ENCODE measurements at regions not wholly inside any gene's neighbourhood (a gene's known extent, or its start where the extent isn't known, plus 50 kb on each side); places are given as distances from the start of the nearest gene placed in this dataset.

GRCh38 chr6:109291902-109292301 lies 90.4 kb downstream of the CD164 start:
- ChIA-PET POLR2A (ENCODE audit: unreplicated experiment) (no interaction called here), CTCF (no interaction called here)
- Histone ChIP-seq H3K79me2 (ENCODE audit: low read depth) (no peaks in the 10 kb centered on the region), H3K36me3 (ENCODE audit: low read depth) (no peaks in the 10 kb centered on the region), H3K9me2 (ENCODE audit: insufficient read depth) (no peaks in the 10 kb centered on the region), H3K27me3 (ENCODE audit: insufficient read depth, low read depth) (no peaks in the 10 kb centered on the region), H2AFZ (no peak overlapping the region), H3K4me3 (no peak overlapping the region), H4K20me1 (ENCODE audit: insufficient read depth) (no peaks in the 10 kb centered on the region), H3K27ac (no peak overlapping the region), H3K4me2 (no peak overlapping the region), H3K9me3 (ENCODE audit: insufficient read depth, low read depth) (no peaks in the 10 kb centered on the region), H3K4me1 (replicated peaks; ENCODE audit: insufficient read depth) (peaks cover 31% of the 10 kb centered on the region), H3F3A (ENCODE audit: insufficient read depth, low read depth) (no peaks in the 10 kb centered on the region; the same call in 1 of the 2 replicates)
- BruUV-seq (replicated peaks) = no TSS peak
- TF ChIP-seq CTCF (conservative IDR thresholded peaks at IDR 0.05) (no peak), EZH2 (IDR thresholded peaks at IDR 0.05; ENCODE audit: low read depth) (no peak)
- DNase-seq = no peak
- intact Hi-C loops (cut with micrococcal nuclease; ENCODE audit: unreplicated experiment) = no loop called here

- Histone ChIP-seq H3K36me3 (ENCODE audit: low read depth) (no peaks in the 10 kb centered on the region), H3K4me2 (no peak overlapping the region), H4K20me1 (ENCODE audit: insufficient read depth) (no peaks in the 10 kb centered on the region), H3K4me3 (no peak overlapping the region), H3K9me2 (ENCODE audit: insufficient read depth) (no peaks in the 10 kb centered on the region), H3K27me3 (ENCODE audit: insufficient read depth, low read depth) (no peaks in the 10 kb centered on the region), H3K79me2 (ENCODE audit: low read depth) (no peaks in the 10 kb centered on the region), H3K9me3 (ENCODE audit: insufficient read depth, low read depth) (no peaks in the 10 kb centered on the region), H2AFZ (no peak overlapping the region), H3K27ac (no peak overlapping the region), H3F3A (ENCODE audit: insufficient read depth, low read depth) (no peaks in the 10 kb centered on the region; the same call in 1 of the 2 replicates), H3K4me1 (replicated peaks; ENCODE audit: insufficient read depth) (peaks cover 31% of the 10 kb centered on the region)
- ChIA-PET CTCF (no interaction called here), POLR2A (ENCODE audit: unreplicated experiment) (no interaction called here)
- intact Hi-C loops (cut with micrococcal nuclease; ENCODE audit: unreplicated experiment) = no loop called here
- TF ChIP-seq EZH2 (IDR thresholded peaks at IDR 0.05; ENCODE audit: low read depth) = no peak
- no TSS peak for BruUV-seq (replicated peaks)
- no peak for DNase-seq
Measured at GRCh38 chr6:109290143-109290931, 91.9 kb downstream of the CD164 start.

- Histone ChIP-seq H3K4me1 (replicated peaks; ENCODE audit: insufficient read depth) (no peaks in the 10 kb centered on the region), H3K27me3 (ENCODE audit: insufficient read depth, low read depth) (no peaks in the 10 kb centered on the region), H3K79me2 (ENCODE audit: low read depth) (no peaks in the 10 kb centered on the region), H3K4me3 (no peak overlapping the region), H4K20me1 (ENCODE audit: insufficient read depth) (no peaks in the 10 kb centered on the region), H3K27ac (no peak overlapping the region), H3K9me3 (ENCODE audit: insufficient read depth, low read depth) (no peaks in the 10 kb centered on the region), H3K36me3 (ENCODE audit: low read depth) (no peaks in the 10 kb centered on the region), H3K9me2 (ENCODE audit: insufficient read depth) (no peaks in the 10 kb centered on the region), H3K4me2 (no peak overlapping the region), H2AFZ (no peak overlapping the region), H3F3A (ENCODE audit: insufficient read depth, low read depth) (no peaks in the 10 kb centered on the region)
- CTCF ChIA-PET = no interaction called here
- DNase-seq = no peak
- TF ChIP-seq EZH2 (IDR thresholded peaks at IDR 0.05; ENCODE audit: low read depth) (no peak), CTCF (conservative IDR thresholded peaks at IDR 0.05) (no peak)
- POLR2A ChIA-PET (ENCODE audit: unreplicated experiment) = no interaction called here
- BruUV-seq (replicated peaks) = no TSS peak
- intact Hi-C loops (cut with micrococcal nuclease; ENCODE audit: unreplicated experiment) = no loop called here
Measured at GRCh38 chr6:109285366-109285765, 96.9 kb downstream of the CD164 start.

- Histone ChIP-seq H3K9me2 (ENCODE audit: insufficient read depth) (no peaks in the 10 kb centered on the region), H3K4me3 (no peak overlapping the region), H3K36me3 (ENCODE audit: low read depth) (no peaks in the 10 kb centered on the region), H4K20me1 (ENCODE audit: insufficient read depth) (no peaks in the 10 kb centered on the region), H3K79me2 (ENCODE audit: low read depth) (no peaks in the 10 kb centered on the region), H3K27me3 (ENCODE audit: insufficient read depth, low read depth) (no peaks in the 10 kb centered on the region), H3K4me1 (replicated peaks; ENCODE audit: insufficient read depth) (no peaks in the 10 kb centered on the region), H3K9me3 (ENCODE audit: insufficient read depth, low read depth) (no peaks in the 10 kb centered on the region), H2AFZ (no peak overlapping the region), H3F3A (ENCODE audit: insufficient read depth, low read depth) (no peaks in the 10 kb centered on the region), H3K4me2 (no peak overlapping the region), H3K27ac (no peak overlapping the region)
- ChIA-PET POLR2A (ENCODE audit: unreplicated experiment) (no interaction called here), CTCF (no interaction called here)
- no peak for DNase-seq
- intact Hi-C loops (cut with micrococcal nuclease; ENCODE audit: unreplicated experiment) = no loop called here
- no TSS peak for BruUV-seq (replicated peaks)
- TF ChIP-seq EZH2 (IDR thresholded peaks at IDR 0.05; ENCODE audit: low read depth) (no peak), CTCF (conservative IDR thresholded peaks at IDR 0.05) (no peak)
Measured at GRCh38 chr6:109284675-109285074, 97.6 kb downstream of the CD164 start.

All from PC-9 (cell line).